ENCODE measurements at regions not wholly inside any gene's neighbourhood (a gene's known extent, or its start where the extent isn't known, plus 50 kb on each side); places are given as distances from the start of the nearest gene placed in this dataset.
"Not testable (repeated sequence)": the region's sequence is repeated elsewhere in the genome, so short reads cannot be mapped to it uniquely, and the experiment has no call there.

DNA sequence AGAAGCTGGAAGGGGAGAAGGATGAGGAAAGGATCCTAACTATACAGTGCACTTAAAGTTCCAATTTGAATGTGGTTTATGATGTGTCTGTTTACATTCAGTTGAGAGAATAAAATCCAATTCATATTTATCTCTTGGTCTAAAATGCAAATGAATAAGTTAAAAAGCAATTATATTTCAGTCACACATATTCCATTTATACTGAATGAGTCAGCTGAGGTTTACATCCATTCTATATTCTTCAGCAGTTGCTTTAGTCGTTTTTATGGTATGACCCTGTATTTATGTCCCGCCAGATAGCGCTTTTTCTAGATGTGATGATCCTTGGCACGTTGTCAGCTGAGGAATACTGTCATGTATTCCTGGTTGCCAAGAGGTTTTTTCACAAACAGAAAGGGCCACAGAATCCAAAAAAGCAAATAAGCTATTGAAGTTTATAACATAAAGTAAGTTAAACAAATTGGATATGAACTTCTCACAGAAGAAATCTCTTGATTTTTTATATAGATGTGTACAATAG, 866.2 kb downstream of the NCAM2 start:
- CTCF ChIA-PET, result no interaction called here

GRCh38 chr21:21897275-21897883, 899.2 kb downstream of the NCAM2 start:
- no peak for DNase-seq
- ChIA-PET CTCF (no interaction called here), POLR2A (no interaction called here)

More for the DNA sequence above, 866.2 kb downstream of the NCAM2 start:
- H3K27ac Mint-ChIP-seq, result no peak overlapping the region
- no peaks in the 10 kb centered on the region for H3K36me3 Mint-ChIP-seq (ENCODE audit: low read depth)
- ATAC-seq, result no peak
- no peak overlapping the region for H3K4me3 Mint-ChIP-seq
- H3K4me1 Mint-ChIP-seq, result no peaks in the 10 kb centered on the region
- no peaks in the 10 kb centered on the region for H3K27me3 Mint-ChIP-seq
- no peaks in the 10 kb centered on the region for H3K9me3 Mint-ChIP-seq (ENCODE audit: low read depth)
- intact Hi-C loops (cut with DNase I, micrococcal nuclease), result no loop called here
- POLR2A ChIA-PET, result no interaction called here
- no peak for DNase-seq

DNA sequence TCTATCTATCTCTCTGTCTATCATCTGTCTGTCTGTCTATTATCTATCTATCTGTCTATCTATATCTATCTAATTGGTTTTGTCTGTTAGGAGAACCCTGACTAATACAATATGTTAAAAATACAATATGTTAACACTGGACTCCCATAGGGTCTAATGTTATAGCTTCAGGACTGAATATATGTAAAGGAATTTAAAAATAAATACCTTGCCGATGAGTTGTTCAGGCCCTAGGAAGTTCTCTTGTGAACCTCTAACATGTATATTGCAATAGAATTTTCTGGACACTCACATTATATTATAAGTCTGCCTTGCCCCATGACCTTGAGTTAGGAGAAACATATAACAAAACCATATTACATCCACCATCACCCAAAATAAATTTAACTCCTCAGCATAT, 900.6 kb downstream of the NCAM2 start:
- intact Hi-C loops (cut with DNase I, micrococcal nuclease), result no loop called here
- Mint-ChIP-seq H3K36me3 (ENCODE audit: low read depth) (no peaks in the 10 kb centered on the region), H3K4me3 (no peak overlapping the region), H3K9me3 (ENCODE audit: low read depth) (peaks cover 5% of the 10 kb centered on the region), H3K4me1 (no peaks in the 10 kb centered on the region), H3K27me3 (no peaks in the 10 kb centered on the region), H3K27ac (no peak overlapping the region)
- no peak for ATAC-seq
- ChIA-PET POLR2A (no interaction called here), CTCF (no interaction called here)
- no peak for DNase-seq

More at GRCh38 chr21:21897275-21897883, 899.2 kb downstream of the NCAM2 start:
- Mint-ChIP-seq H3K4me3 (no peak overlapping the region), H3K4me1 (no peaks in the 10 kb centered on the region), H3K27ac (no peak overlapping the region), H3K27me3 (no peaks in the 10 kb centered on the region), H3K9me3 (ENCODE audit: low read depth) (peaks cover 7% of the 10 kb centered on the region), H3K36me3 (ENCODE audit: low read depth) (no peaks in the 10 kb centered on the region)
- ATAC-seq, result no peak
- intact Hi-C loops (cut with DNase I, micrococcal nuclease), result no loop called here

- ATAC-seq; H3K4me1 Mint-ChIP-seq; CTCF ChIA-PET; DNase-seq; POLR2A ChIA-PET; H3K36me3 Mint-ChIP-seq (ENCODE audit: low read depth); H3K9me3 Mint-ChIP-seq (ENCODE audit: low read depth); H3K27ac Mint-ChIP-seq; H3K4me3 Mint-ChIP-seq; H3K27me3 Mint-ChIP-seq; intact Hi-C loops (cut with DNase I, micrococcal nuclease): not testable (repeated sequence)
Measured at GRCh38 chr21:21902416-21902815, 904.2 kb downstream of the NCAM2 start.

GRCh38 chr21:21907271-21907670, 909.1 kb downstream of the NCAM2 start:
- H3K4me1 Mint-ChIP-seq, result no peaks in the 10 kb centered on the region
- H3K4me3 Mint-ChIP-seq, result no peak overlapping the region
- H3K9me3 Mint-ChIP-seq (ENCODE audit: low read depth), result no peaks in the 10 kb centered on the region

GRCh38 chr21:21915816-21916215, 917.6 kb downstream of the NCAM2 start:
- Mint-ChIP-seq H3K4me1 (no peaks in the 10 kb centered on the region), H3K9me3 (ENCODE audit: low read depth) (peaks cover 2% of the 10 kb centered on the region), H3K4me3 (no peak overlapping the region), H3K36me3 (ENCODE audit: low read depth) (no peaks in the 10 kb centered on the region), H3K27ac (no peak overlapping the region), H3K27me3 (peaks cover 2% of the 10 kb centered on the region)
- POLR2A ChIA-PET, result no interaction called here
- CTCF ChIA-PET, result no interaction called here
- DNase-seq, result no peak
- no peak for ATAC-seq
- intact Hi-C loops (cut with DNase I, micrococcal nuclease), result no loop called here

More at GRCh38 chr21:21907271-21907670, 909.1 kb downstream of the NCAM2 start:
- Mint-ChIP-seq H3K36me3 (ENCODE audit: low read depth) (no peaks in the 10 kb centered on the region), H3K27ac (no peak overlapping the region), H3K27me3 (no peaks in the 10 kb centered on the region)
- ChIA-PET CTCF (interaction anchor here (1.1 kb wide), 1 partner anchor 45 kb away, joined by 3 read pairs; no protein-coding TSS in a partner anchor), POLR2A (no interaction called here)
- DNase-seq (no peak), ATAC-seq (no peak)
- intact Hi-C loops (cut with DNase I, micrococcal nuclease), result no loop called here

DNA sequence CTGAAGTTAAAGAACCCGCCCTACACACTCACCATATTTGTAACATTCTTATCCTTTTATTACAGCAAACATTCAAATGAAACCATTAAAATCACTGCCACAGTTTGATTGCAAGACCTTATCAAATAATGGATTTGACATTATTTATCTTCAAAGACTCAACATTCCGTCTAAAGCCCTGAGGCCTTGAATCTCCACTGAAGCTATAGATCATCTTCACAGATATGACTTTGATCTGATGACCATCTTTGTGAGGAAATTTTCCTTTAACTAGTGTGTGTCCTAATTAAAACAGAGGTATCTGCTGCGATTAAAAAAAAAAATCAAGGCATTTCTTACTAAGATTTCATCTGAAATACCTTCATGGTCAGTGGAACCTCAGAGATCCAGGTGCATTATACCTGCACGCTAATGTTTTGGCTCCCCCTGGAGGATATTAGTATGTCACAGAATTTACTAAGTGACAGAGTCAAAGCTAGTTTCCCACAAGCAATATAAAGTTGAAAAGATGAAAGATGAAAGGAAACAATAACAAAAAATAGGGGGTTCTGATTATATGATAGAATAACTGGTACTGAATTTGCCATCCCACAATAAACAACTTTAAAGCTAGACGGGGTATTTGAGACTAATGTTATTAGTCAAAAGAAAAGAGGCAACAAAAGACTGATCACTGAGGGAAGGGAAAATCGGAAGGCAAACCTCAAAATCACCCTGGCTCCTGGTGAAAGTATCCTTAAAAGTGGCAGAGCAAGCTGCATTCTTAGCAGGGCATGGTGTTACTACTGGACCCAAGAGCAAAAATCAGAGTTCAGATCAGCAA, 923.4 kb downstream of the NCAM2 start:
- ATAC-seq, result no peak
- no peaks in the 10 kb centered on the region for H3K9me3 Mint-ChIP-seq (ENCODE audit: low read depth)
- H3K4me1 Mint-ChIP-seq, result no peaks in the 10 kb centered on the region
- CTCF ChIA-PET, result interaction anchor here (0.7 to 0.9 kb wide), 7 partner anchors 21 to 921 kb away, joined by 3 to 4 read pairs (median 3); no protein-coding TSS in a partner anchor
- H3K27me3 Mint-ChIP-seq, result peaks cover 6% of the 10 kb centered on the region
- POLR2A ChIA-PET, result interaction anchor here (0.7 kb wide), 1 partner anchor 921 kb away, joined by 3 read pairs; no protein-coding TSS in a partner anchor
- intact Hi-C loops (cut with DNase I, micrococcal nuclease), result loop anchor here (1.0 to 10.0 kb wide), 4 partner anchors 757 to 923 kb away; partner anchors contain the start of gene NCAM2 (in 1 of the 2)
- no peak for DNase-seq
- H3K4me3 Mint-ChIP-seq, result no peak overlapping the region
- no peak overlapping the region for H3K27ac Mint-ChIP-seq
- H3K36me3 Mint-ChIP-seq (ENCODE audit: low read depth), result no peaks in the 10 kb centered on the region

DNA sequence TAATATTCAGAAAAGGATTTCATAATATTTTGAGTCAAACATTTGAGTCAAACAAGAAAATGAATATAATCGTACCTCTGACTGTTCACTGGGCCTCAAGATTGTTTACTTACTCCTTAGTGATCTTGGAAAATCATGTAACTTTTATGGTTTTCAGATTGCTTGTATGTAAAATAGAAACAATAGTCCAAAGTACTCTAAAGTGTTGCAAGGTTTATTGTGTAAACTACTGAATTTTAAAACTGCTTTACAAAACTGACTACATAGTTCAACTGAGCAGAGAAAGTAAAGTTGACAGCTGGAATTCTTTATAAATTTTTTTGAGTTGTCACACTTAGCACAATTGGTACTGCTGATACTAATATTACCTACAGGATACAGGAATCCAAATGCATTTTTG, 931.0 kb downstream of the NCAM2 start:
- DNase-seq (no peak), ATAC-seq (no peak)
- intact Hi-C loops (cut with DNase I, micrococcal nuclease), result loop anchor here in 1 of 2 experiments (10.0 kb wide), 1 partner anchor 866 kb away; no protein-coding TSS in a partner anchor
- Mint-ChIP-seq H3K9me3 (ENCODE audit: low read depth) (no peaks in the 10 kb centered on the region), H3K27me3 (no peaks in the 10 kb centered on the region), H3K27ac (no peak overlapping the region), H3K36me3 (ENCODE audit: low read depth) (no peaks in the 10 kb centered on the region), H3K4me1 (no peaks in the 10 kb centered on the region), H3K4me3 (no peak overlapping the region)
- ChIA-PET CTCF (interaction anchor here (0.7 kb wide), 1 partner anchor 299 kb away, joined by 3 read pairs; no protein-coding TSS in a partner anchor), POLR2A (no interaction called here)

DNA sequence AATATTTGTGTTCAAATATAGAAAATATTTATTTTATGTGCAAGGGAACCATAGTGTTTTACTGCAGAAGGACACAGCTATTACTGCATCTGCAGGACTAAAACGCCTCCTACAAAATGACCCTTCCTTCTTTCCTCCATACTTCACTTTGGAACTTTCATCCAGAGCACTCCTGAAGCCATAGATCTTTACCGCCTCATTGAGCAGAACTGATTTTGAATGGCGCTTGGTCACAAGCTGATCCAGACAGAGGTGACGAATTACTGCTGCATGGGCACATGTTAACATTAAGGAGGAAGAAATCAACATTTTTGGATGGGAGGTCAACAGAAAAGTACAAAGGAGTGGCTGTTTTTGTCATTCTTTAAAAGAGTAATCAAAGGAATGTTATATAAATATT, 931.6 kb downstream of the NCAM2 start:
- no peaks in the 10 kb centered on the region for H3K36me3 Mint-ChIP-seq (ENCODE audit: low read depth)
- no peaks in the 10 kb centered on the region for H3K9me3 Mint-ChIP-seq (ENCODE audit: low read depth)
- no peaks in the 10 kb centered on the region for H3K4me1 Mint-ChIP-seq
- ATAC-seq, result no peak
- CTCF ChIA-PET, result no interaction called here
- H3K27ac Mint-ChIP-seq, result no peak overlapping the region
- no peak for DNase-seq
- no peaks in the 10 kb centered on the region for H3K27me3 Mint-ChIP-seq
- POLR2A ChIA-PET, result no interaction called here
- no peak overlapping the region for H3K4me3 Mint-ChIP-seq
- intact Hi-C loops (cut with DNase I, micrococcal nuclease), result loop anchor here in 1 of 2 experiments (10.0 kb wide), 1 partner anchor 865 kb away; no protein-coding TSS in a partner anchor

GRCh38 chr21:21952566-21952965, 954.4 kb downstream of the NCAM2 start:
- intact Hi-C loops (cut with DNase I, micrococcal nuclease), result no loop called here
- DNase-seq, result no peak
- ChIA-PET POLR2A (no interaction called here), CTCF (interaction anchor here (1.4 kb wide), 1 partner anchor 46 kb away, joined by 3 read pairs; no protein-coding TSS in a partner anchor)
- Mint-ChIP-seq H3K36me3 (ENCODE audit: low read depth) (no peaks in the 10 kb centered on the region), H3K4me3 (no peak overlapping the region), H3K9me3 (ENCODE audit: low read depth) (peaks cover 6% of the 10 kb centered on the region), H3K27ac (no peak overlapping the region), H3K4me1 (no peaks in the 10 kb centered on the region), H3K27me3 (no peaks in the 10 kb centered on the region)
- ATAC-seq, result no peak

GRCh38 chr21:21955204-21955603, 957.0 kb downstream of the NCAM2 start:
- Mint-ChIP-seq H3K36me3 (ENCODE audit: low read depth) (no peaks in the 10 kb centered on the region), H3K27me3 (no peaks in the 10 kb centered on the region), H3K27ac (no peak overlapping the region), H3K4me1 (no peaks in the 10 kb centered on the region), H3K9me3 (ENCODE audit: low read depth) (peaks cover 4% of the 10 kb centered on the region), H3K4me3 (no peak overlapping the region)
- DNase-seq, result no peak
- intact Hi-C loops (cut with DNase I, micrococcal nuclease), result no loop called here
- ChIA-PET CTCF (no interaction called here), POLR2A (no interaction called here)
- no peak for ATAC-seq

DNA sequence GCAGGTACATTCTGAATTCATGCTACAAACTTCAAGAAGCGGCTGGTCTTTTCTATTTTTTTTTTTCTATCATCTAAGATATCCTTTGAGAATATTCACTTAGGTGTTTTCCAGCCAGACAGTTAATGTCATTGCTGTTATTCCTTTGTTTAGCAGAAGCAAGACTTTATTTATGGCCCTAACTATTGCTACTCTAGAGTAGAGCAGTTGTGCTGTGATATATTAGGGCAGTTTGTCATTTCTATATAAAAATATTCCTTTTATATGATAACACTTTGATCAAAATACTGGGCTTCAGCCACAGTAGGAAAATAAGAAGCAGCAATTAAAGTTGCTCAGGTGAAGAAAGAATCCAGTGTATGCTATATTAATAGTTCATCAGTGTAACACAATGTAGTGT, 959.3 kb downstream of the NCAM2 start:
- Mint-ChIP-seq H3K36me3 (ENCODE audit: low read depth) (no peaks in the 10 kb centered on the region), H3K9me3 (ENCODE audit: low read depth) (peaks cover 2% of the 10 kb centered on the region), H3K4me1 (no peaks in the 10 kb centered on the region), H3K4me3 (no peak overlapping the region), H3K27ac (no peak overlapping the region), H3K27me3 (no peaks in the 10 kb centered on the region)
- CTCF ChIA-PET, result no interaction called here
- ATAC-seq (no peak), DNase-seq (no peak)
- intact Hi-C loops (cut with DNase I, micrococcal nuclease), result no loop called here
- POLR2A ChIA-PET, result no interaction called here
